ENCODE measurements at regions not wholly inside any gene's neighbourhood (a gene's known extent, or its start where the extent isn't known, plus 50 kb on each side); places are given as distances from the start of the nearest gene placed in this dataset.
A peak's percentile ranks its signal among the peaks of the same experiment; 100 is the strongest.

DNA sequence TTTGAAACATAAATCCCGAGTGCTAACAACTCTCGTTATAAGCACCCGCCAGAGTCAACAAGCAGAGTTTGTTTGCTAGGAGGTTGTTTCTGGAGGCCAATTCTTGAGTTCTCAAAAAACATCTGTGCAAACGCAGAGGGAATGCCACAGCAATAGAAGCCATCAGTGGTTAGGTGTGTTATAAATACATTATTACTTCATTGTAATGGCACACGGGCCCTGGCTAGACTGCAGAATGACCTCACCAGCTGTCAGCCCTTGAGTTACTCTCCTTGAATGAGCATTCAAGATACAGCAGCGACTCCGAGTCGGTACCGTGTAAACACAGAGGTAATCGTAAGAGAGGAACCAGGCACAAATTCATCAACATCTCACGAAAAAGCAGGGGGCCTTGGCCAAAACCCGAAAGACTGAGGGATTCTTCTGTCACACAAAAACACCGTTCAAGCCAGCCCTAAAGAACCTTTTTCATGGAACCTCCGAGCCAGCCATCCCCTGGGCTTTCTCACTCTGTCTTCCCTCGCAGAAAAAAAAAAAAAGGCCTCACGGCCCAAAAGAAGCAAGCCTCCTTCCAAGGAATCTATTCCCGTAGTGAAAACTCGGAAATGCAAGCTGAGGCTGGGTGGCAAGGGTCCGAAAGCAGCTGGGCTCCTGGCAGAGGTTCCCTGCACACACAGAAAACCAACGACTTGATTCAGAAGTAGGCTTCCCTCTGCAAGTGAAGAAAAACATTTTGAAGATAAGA is 133.7 kb upstream of the MEIS1 start:
- no peak for TF ChIP-seq ZBTB7A (IDR thresholded peaks at IDR 0.05; ENCODE audit: low read depth)
- TF ChIP-seq EP300 (IDR thresholded peaks at IDR 0.05; ENCODE audit: borderline replicate concordance) = no peak
- TF ChIP-seq CEBPB (IDR thresholded peaks at IDR 0.05) = no peak

DNA sequence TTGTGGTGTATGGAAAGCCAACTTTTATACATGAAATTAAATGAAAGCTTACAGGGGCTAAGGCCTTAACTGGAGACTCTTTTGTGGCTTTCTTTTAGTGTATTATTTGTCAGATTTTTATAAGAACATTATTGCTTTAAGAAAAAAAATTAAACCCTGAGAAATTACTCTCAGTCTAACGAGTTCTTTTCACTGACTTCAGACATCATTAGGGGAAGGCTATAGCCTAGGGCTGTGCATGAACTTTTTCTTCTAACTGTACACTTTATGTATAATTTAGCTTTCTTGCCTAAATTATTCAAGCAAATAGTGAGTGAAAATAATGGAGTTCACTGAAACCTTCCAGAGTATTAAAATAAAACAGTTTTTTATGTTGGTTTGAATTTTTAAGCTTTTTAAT is 151.1 kb upstream of the MEIS1 start:
- TF ChIP-seq, protein P1, sequence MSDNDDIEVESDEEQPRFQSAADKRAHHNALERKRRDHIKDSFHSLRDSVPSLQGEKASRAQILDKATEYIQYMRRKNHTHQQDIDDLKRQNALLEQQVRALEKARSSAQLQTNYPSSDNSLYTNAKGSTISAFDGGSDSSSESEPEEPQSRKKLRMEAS (IDR thresholded peaks at IDR 0.05) = no peak
- no peak for TF ChIP-seq TCF12 (IDR thresholded peaks at IDR 0.05; ENCODE audit: low read depth)
- TF ChIP-seq, protein P2, sequence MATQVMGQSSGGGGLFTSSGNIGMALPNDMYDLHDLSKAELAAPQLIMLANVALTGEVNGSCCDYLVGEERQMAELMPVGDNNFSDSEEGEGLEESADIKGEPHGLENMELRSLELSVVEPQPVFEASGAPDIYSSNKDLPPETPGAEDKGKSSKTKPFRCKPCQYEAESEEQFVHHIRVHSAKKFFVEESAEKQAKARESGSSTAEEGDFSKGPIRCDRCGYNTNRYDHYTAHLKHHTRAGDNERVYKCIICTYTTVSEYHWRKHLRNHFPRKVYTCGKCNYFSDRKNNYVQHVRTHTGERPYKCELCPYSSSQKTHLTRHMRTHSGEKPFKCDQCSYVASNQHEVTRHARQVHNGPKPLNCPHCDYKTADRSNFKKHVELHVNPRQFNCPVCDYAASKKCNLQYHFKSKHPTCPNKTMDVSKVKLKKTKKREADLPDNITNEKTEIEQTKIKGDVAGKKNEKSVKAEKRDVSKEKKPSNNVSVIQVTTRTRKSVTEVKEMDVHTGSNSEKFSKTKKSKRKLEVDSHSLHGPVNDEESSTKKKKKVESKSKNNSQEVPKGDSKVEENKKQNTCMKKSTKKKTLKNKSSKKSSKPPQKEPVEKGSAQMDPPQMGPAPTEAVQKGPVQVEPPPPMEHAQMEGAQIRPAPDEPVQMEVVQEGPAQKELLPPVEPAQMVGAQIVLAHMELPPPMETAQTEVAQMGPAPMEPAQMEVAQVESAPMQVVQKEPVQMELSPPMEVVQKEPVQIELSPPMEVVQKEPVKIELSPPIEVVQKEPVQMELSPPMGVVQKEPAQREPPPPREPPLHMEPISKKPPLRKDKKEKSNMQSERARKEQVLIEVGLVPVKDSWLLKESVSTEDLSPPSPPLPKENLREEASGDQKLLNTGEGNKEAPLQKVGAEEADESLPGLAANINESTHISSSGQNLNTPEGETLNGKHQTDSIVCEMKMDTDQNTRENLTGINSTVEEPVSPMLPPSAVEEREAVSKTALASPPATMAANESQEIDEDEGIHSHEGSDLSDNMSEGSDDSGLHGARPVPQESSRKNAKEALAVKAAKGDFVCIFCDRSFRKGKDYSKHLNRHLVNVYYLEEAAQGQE (IDR thresholded peaks at IDR 0.05; ENCODE audit: low read depth) = no peak
- no peak for TF ChIP-seq EGR1 (IDR thresholded peaks at IDR 0.05)
- no peak for TF ChIP-seq RAD21 (IDR thresholded peaks at IDR 0.05; ENCODE audit: low read depth)
- no peak for TF ChIP-seq TEAD4 (IDR thresholded peaks at IDR 0.05)
- TF ChIP-seq EP300 (IDR thresholded peaks at IDR 0.05; ENCODE audit: borderline replicate concordance) = no peak

DNA sequence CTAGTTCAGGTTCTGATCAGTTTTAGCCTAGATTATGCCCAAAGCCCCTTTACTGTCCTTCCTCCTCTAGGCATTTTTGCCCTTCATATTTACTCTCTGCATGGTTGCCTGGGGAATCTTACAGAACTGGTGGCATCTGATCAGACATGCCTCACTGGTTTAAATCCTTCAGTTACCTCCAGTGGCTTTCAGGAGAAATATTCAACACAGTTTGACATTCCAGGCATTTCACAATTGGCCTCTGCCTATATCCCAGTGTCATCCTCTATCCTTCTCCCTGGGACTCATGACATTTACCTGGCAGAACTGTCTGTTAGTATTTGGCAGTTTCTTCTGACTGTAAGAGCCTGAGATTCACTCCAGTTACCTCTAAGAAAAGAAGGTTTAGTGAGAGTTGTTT is 152.9 kb upstream of the MEIS1 start:
- TF ChIP-seq CEBPB (IDR thresholded peaks at IDR 0.05) = peak; percentile 35; the same call in 1 of the 2 replicates
- TF ChIP-seq TEAD4 (IDR thresholded peaks at IDR 0.05) = peak; percentile 60
- TF ChIP-seq EGR1 (IDR thresholded peaks at IDR 0.05) = no peak
- no peak for TF ChIP-seq EP300 (IDR thresholded peaks at IDR 0.05; ENCODE audit: borderline replicate concordance)
- no peak for TF ChIP-seq TCF12 (IDR thresholded peaks at IDR 0.05; ENCODE audit: low read depth)
- TF ChIP-seq RAD21 (IDR thresholded peaks at IDR 0.05; ENCODE audit: low read depth) = no peak
- no peak for TF ChIP-seq NFIC (IDR thresholded peaks at IDR 0.05)
- TF ChIP-seq, protein P3, sequence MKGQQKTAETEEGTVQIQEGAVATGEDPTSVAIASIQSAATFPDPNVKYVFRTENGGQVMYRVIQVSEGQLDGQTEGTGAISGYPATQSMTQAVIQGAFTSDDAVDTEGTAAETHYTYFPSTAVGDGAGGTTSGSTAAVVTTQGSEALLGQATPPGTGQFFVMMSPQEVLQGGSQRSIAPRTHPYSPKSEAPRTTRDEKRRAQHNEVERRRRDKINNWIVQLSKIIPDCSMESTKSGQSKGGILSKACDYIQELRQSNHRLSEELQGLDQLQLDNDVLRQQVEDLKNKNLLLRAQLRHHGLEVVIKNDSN (IDR thresholded peaks at IDR 0.05) = no peak

DNA sequence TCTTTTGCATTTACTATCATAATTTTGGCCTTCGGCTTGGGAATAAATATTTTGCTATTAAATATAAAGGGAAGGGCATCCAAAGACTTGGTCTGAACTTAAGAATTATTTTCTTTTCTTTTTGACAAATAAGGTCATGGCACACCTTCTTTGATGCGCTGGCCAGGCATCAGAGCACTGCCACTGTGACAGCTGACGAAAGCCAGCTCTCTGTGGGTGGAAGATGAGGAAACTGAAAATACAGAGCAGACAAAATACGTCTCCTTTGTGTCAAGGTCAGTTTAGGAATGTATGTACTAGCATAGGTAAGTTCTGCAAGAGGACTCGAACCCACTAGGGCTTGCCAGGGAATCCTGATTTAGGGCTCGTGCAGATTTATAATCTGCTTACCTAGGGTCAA is 155.9 kb upstream of the MEIS1 start:
- TF ChIP-seq TAF1 (IDR thresholded peaks at IDR 0.05; ENCODE audit: low read depth) (no peak), NFIC (IDR thresholded peaks at IDR 0.05) (no peak), YY1 (IDR thresholded peaks at IDR 0.05; ENCODE audit: low read depth) (no peak), TEAD4 (IDR thresholded peaks at IDR 0.05) (no peak), CEBPB (IDR thresholded peaks at IDR 0.05) (no peak), EP300 (IDR thresholded peaks at IDR 0.05; ENCODE audit: borderline replicate concordance) (no peak), CREB1 (IDR thresholded peaks at IDR 0.05; ENCODE audit: low read depth) (no peak), RAD21 (IDR thresholded peaks at IDR 0.05; ENCODE audit: low read depth) (no peak), EGR1 (IDR thresholded peaks at IDR 0.05) (no peak)
- TF ChIP-seq, protein P1 (IDR thresholded peaks at IDR 0.05) = no peak

DNA sequence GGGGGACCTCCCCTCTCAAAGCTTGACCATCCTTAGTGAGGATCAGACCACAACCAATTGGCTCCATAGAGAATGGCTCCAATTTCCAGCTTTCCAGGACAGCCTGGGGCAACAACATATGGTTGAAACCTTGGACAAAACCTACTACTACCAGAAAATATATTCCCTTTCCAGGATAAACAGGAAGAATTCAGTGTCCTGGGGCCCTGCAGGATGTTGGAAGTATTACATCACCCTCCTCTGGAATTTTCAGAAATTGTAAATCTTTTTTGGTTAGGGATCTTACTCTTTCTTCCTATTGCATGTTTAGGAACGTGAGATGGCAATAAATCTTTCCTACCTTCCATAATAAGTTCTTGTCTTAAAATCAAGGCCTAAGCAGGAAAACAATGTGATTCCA is 158.9 kb upstream of the MEIS1 start:
- no peak for TF ChIP-seq TEAD4 (IDR thresholded peaks at IDR 0.05)
- TF ChIP-seq CEBPB (IDR thresholded peaks at IDR 0.05) = no peak
- no peak for TF ChIP-seq ZBTB7A (IDR thresholded peaks at IDR 0.05; ENCODE audit: low read depth)
- no peak for TF ChIP-seq YY1 (IDR thresholded peaks at IDR 0.05; ENCODE audit: low read depth)
- no peak for TF ChIP-seq NFIC (IDR thresholded peaks at IDR 0.05)
- no peak for TF ChIP-seq FOXM1 (IDR thresholded peaks at IDR 0.05; ENCODE audit: borderline replicate concordance, low read depth)
- no peak for TF ChIP-seq TCF12 (IDR thresholded peaks at IDR 0.05; ENCODE audit: low read depth)
- TF ChIP-seq, protein P1 (IDR thresholded peaks at IDR 0.05) = no peak
- TF ChIP-seq CREB1 (IDR thresholded peaks at IDR 0.05; ENCODE audit: low read depth) = no peak
- no peak for TF ChIP-seq EP300 (IDR thresholded peaks at IDR 0.05; ENCODE audit: borderline replicate concordance)
- TF ChIP-seq TAF1 (IDR thresholded peaks at IDR 0.05; ENCODE audit: low read depth) = no peak
- TF ChIP-seq, protein P2 (IDR thresholded peaks at IDR 0.05; ENCODE audit: low read depth) = no peak
- TF ChIP-seq, protein P3 (IDR thresholded peaks at IDR 0.05) = no peak
- TF ChIP-seq RAD21 (IDR thresholded peaks at IDR 0.05; ENCODE audit: low read depth) = no peak
- TF ChIP-seq EGR1 (IDR thresholded peaks at IDR 0.05) = no peak

DNA sequence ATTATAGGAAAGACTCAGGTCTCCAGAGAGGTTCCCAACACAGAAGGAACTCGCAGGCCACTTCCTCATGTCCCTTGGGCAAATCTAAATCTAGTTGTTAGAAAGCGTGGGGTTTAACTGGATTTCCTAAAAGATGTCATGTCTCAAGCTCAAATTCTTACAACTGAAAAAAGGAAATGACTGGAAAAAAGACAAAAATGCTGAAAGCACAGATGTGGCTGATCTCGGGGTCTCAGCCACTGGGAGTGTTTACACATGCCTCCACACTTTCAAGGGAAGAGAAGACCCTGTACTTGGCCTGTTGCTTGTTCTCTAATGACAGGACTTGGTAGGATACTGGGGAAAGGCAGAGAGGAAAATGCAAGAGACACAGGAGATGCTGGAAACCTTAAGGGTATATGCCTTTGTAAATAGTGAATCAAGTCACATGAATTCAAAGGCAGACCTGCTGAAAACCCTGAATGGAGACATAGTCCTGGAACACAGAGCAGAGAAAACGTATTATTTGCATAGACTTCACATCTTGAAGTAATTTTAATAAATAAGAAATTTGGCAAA is 160.9 kb upstream of the MEIS1 start:
- TF ChIP-seq NFIC (IDR thresholded peaks at IDR 0.05) (no peak), TAF1 (IDR thresholded peaks at IDR 0.05; ENCODE audit: low read depth) (no peak), CEBPB (IDR thresholded peaks at IDR 0.05) (no peak), ZBTB7A (IDR thresholded peaks at IDR 0.05; ENCODE audit: low read depth) (no peak), TEAD4 (IDR thresholded peaks at IDR 0.05) (no peak), EP300 (IDR thresholded peaks at IDR 0.05; ENCODE audit: borderline replicate concordance) (no peak), FOXM1 (IDR thresholded peaks at IDR 0.05; ENCODE audit: borderline replicate concordance, low read depth) (no peak), EGR1 (IDR thresholded peaks at IDR 0.05) (no peak), CREB1 (IDR thresholded peaks at IDR 0.05; ENCODE audit: low read depth) (no peak), YY1 (IDR thresholded peaks at IDR 0.05; ENCODE audit: low read depth) (no peak), RAD21 (IDR thresholded peaks at IDR 0.05; ENCODE audit: low read depth) (no peak), TCF12 (IDR thresholded peaks at IDR 0.05; ENCODE audit: low read depth) (no peak)
- TF ChIP-seq, protein P3 (IDR thresholded peaks at IDR 0.05) = no peak
- TF ChIP-seq, protein P1 (IDR thresholded peaks at IDR 0.05) = no peak
- TF ChIP-seq, protein P2 (IDR thresholded peaks at IDR 0.05; ENCODE audit: low read depth) = no peak
